ENCODE measurements at regions not wholly inside any gene's neighbourhood (a gene's known extent, or its start where the extent isn't known, plus 50 kb on each side); places are given as distances from the start of the nearest gene placed in this dataset.
"Not testable (repeated sequence)": the region's sequence is repeated elsewhere in the genome, so short reads cannot be mapped to it uniquely, and the experiment has no call there.

GRCh38 chr9:117827456-117827855 lies 123.3 kb downstream of the TLR4 start:
- no peak overlapping the region for H3K27ac ChIP-seq
- H3K27me3 ChIP-seq (ENCODE audit: insufficient read depth, low read depth, severe bottlenecking): no peaks in the 10 kb centered on the region
- H3K36me3 ChIP-seq: no peaks in the 10 kb centered on the region
- H3K4me3 ChIP-seq (ENCODE audit: low read depth, low read length): no peak overlapping the region
- no peaks in the 10 kb centered on the region for H3K9me3 ChIP-seq (ENCODE audit: severe bottlenecking)
- TF ChIP-seq CTCF (IDR thresholded peaks at IDR 0.05; ENCODE audit: low read depth, low read length): no peak
- DNase-seq: peak; percentile 47

GRCh38 chr9:117828466-117828865 lies 124.3 kb downstream of the TLR4 start:
- Histone ChIP-seq H3K27me3 (ENCODE audit: insufficient read depth, low read depth, severe bottlenecking) (no peaks in the 10 kb centered on the region), H3K4me3 (ENCODE audit: low read depth, low read length) (no peak overlapping the region), H3K9me3 (ENCODE audit: severe bottlenecking) (no peaks in the 10 kb centered on the region), H3K36me3 (no peaks in the 10 kb centered on the region), H3K27ac (no peak overlapping the region)
- peak; percentile 37 for DNase-seq
- TF ChIP-seq CTCF (IDR thresholded peaks at IDR 0.05; ENCODE audit: low read depth, low read length): no peak

- Histone ChIP-seq H3K27me3 (ENCODE audit: insufficient read depth, low read depth, severe bottlenecking) (no peaks in the 10 kb centered on the region), H3K36me3 (no peaks in the 10 kb centered on the region), H3K27ac (no peak overlapping the region), H3K9me3 (ENCODE audit: severe bottlenecking) (no peaks in the 10 kb centered on the region), H3K4me3 (ENCODE audit: low read depth, low read length) (no peak overlapping the region)
- DNase-seq: no peak
- TF ChIP-seq CTCF (IDR thresholded peaks at IDR 0.05; ENCODE audit: low read depth, low read length): no peak
Observed at GRCh38 chr9:117835798-117836197, 131.6 kb downstream of the TLR4 start.

- DNase-seq: no peak
- no peak for TF ChIP-seq CTCF (IDR thresholded peaks at IDR 0.05; ENCODE audit: low read depth, low read length)
- Histone ChIP-seq H3K4me3 (ENCODE audit: low read depth, low read length) (no peak overlapping the region), H3K27me3 (ENCODE audit: insufficient read depth, low read depth, severe bottlenecking) (no peaks in the 10 kb centered on the region), H3K9me3 (ENCODE audit: severe bottlenecking) (no peaks in the 10 kb centered on the region), H3K36me3 (no peaks in the 10 kb centered on the region), H3K27ac (no peak overlapping the region)
Observed at GRCh38 chr9:117839862-117840261, 135.7 kb downstream of the TLR4 start.

GRCh38 chr9:117851836-117852461 lies 147.7 kb downstream of the TLR4 start:
- not testable (repeated sequence) for DNase-seq; H3K27me3 ChIP-seq (ENCODE audit: insufficient read depth, low read depth, severe bottlenecking); H3K27ac ChIP-seq; H3K9me3 ChIP-seq (ENCODE audit: severe bottlenecking); H3K4me3 ChIP-seq (ENCODE audit: low read depth, low read length); H3K36me3 ChIP-seq

GRCh38 chr9:117858561-117858960 lies 154.4 kb downstream of the TLR4 start:
- H3K9me3 ChIP-seq (ENCODE audit: severe bottlenecking): no peaks in the 10 kb centered on the region

More at GRCh38 chr9:117858561-117858960, 154.4 kb downstream of the TLR4 start:
- no peak for TF ChIP-seq CTCF (IDR thresholded peaks at IDR 0.05; ENCODE audit: low read depth, low read length)
- Histone ChIP-seq H3K27ac (no peak overlapping the region), H3K4me3 (ENCODE audit: low read depth, low read length) (no peak overlapping the region), H3K36me3 (no peaks in the 10 kb centered on the region), H3K27me3 (ENCODE audit: insufficient read depth, low read depth, severe bottlenecking) (no peaks in the 10 kb centered on the region)
- no peak for DNase-seq

Measured in WERI-Rb-1 (cell line).